ENCODE measurements at regions not wholly inside any gene's neighbourhood (a gene's known extent, or its start where the extent isn't known, plus 50 kb on each side); places are given as distances from the start of the nearest gene placed in this dataset.

DNA sequence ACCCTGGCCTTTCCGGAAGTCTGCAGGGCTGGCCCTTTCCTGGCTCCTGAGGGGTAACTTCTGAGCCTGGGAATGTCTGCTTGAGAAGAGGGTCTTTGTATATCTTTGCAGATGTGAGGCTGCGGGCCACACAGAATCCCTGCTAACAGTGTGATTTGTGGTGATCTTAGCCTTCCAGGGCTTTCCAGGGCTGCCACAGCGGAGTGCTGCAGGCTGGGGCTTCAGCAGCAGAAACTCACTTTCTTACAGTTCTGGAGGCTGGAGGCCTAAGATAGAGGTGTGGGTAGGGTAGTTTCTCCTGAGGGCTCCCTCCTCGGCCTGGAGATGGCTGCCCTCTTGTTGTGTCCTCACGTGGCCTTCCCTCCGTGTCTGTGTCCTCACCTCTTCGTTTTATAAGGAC, 294.7 kb upstream of the HS6ST1 start:
- TF ChIP-seq, protein P1, sequence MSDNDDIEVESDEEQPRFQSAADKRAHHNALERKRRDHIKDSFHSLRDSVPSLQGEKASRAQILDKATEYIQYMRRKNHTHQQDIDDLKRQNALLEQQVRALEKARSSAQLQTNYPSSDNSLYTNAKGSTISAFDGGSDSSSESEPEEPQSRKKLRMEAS (IDR thresholded peaks at IDR 0.05) = no peak
- TF ChIP-seq, protein P2, sequence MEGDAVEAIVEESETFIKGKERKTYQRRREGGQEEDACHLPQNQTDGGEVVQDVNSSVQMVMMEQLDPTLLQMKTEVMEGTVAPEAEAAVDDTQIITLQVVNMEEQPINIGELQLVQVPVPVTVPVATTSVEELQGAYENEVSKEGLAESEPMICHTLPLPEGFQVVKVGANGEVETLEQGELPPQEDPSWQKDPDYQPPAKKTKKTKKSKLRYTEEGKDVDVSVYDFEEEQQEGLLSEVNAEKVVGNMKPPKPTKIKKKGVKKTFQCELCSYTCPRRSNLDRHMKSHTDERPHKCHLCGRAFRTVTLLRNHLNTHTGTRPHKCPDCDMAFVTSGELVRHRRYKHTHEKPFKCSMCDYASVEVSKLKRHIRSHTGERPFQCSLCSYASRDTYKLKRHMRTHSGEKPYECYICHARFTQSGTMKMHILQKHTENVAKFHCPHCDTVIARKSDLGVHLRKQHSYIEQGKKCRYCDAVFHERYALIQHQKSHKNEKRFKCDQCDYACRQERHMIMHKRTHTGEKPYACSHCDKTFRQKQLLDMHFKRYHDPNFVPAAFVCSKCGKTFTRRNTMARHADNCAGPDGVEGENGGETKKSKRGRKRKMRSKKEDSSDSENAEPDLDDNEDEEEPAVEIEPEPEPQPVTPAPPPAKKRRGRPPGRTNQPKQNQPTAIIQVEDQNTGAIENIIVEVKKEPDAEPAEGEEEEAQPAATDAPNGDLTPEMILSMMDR (IDR thresholded peaks at IDR 0.05; ENCODE audit: low read depth, low read length, missing input control) = no peak
- TF ChIP-seq RAD21 (IDR thresholded peaks at IDR 0.05) (no peak), GABPA (IDR thresholded peaks at IDR 0.05 in 1 of 2, conservative IDR thresholded peaks at IDR 0.05 in 1 of 2) (no peak), EGR1 (IDR thresholded peaks at IDR 0.05; ENCODE audit: low read depth in 2 of 2) (no peak)

Measured in liver (tissue), 3 donors.